ENCODE measurements at regions not wholly inside any gene's neighbourhood (a gene's known extent, or its start where the extent isn't known, plus 50 kb on each side); places are given as distances from the start of the nearest gene placed in this dataset.

- Histone ChIP-seq H3K79me2 (ENCODE audit: insufficient read depth, low read length) (no peaks in the 10 kb centered on the region), H2AFZ (ENCODE audit: low read length) (no peak overlapping the region), H3K27ac (ENCODE audit: extremely low read length, insufficient read depth, low read length) (no peak overlapping the region), H3K4me2 (ENCODE audit: low read depth, low read length) (no peak overlapping the region), H3K4me3 (replicated peaks in 1 of 3; ENCODE audit: insufficient read depth in 1 of 3, low read depth in 2 of 3, low read length in 3 of 3) (no peak overlapping the region), H3K9ac (ENCODE audit: insufficient read depth, low read depth, low read length) (no peak overlapping the region), H4K20me1 (ENCODE audit: insufficient read depth, low read length) (no peaks in the 10 kb centered on the region), H3K9me3 (ENCODE audit: low read length) (no peaks in the 10 kb centered on the region), H3K27me3 (ENCODE audit: control insufficient read depth in 1 of 2, insufficient read depth in 2 of 2, low read length in 2 of 2) (no peaks in the 10 kb centered on the region), H3K4me1 (ENCODE audit: insufficient read depth, low read length) (no peaks in the 10 kb centered on the region), H3K36me3 (replicated peaks in 1 of 2; ENCODE audit: control insufficient read depth in 1 of 2, insufficient read depth in 2 of 2, low read length in 2 of 2) (no peaks in the 10 kb centered on the region)
- DNase-seq (ENCODE audit: low spot score) (no peak), FAIRE-seq (no peak), ATAC-seq (no peak)
- intact Hi-C loops (cut with micrococcal nuclease; ENCODE audit: unreplicated experiment) (no loop called here), in situ Hi-C loops (cut with HindIII; ENCODE audit: extremely low pct_ligation_motif_present, low pct_unique_long_range_greater_than_20kb) (no loop called here)
- WGBS (ENCODE audit: low lambda C conversion rate) = 4% methylated on average over 2 of the region's 2 CpGs
- ChIA-PET POLR2A (no interaction called here), CTCF (ENCODE audit: low intra/inter-chr PET ratio, low total read pairs) (no interaction called here)
- no TSS peak for BruUV-seq (replicated peaks)
- TF ChIP-seq SIN3B (IDR thresholded peaks at IDR 0.05; ENCODE audit: low read length) (no peak), ZNF317 (CRISPR knock-in tag; IDR thresholded peaks at IDR 0.05) (no peak), HIC2 (CRISPR knock-in tag; IDR thresholded peaks at IDR 0.05; ENCODE audit: low read depth) (no peak), TSC22D2 (CRISPR knock-in tag; IDR thresholded peaks at IDR 0.05; ENCODE audit: borderline replicate concordance) (no peak), ZNF282 (IDR thresholded peaks at IDR 0.05; ENCODE audit: partially characterized antibody) (no peak), ELF4 (CRISPR knock-in tag; IDR thresholded peaks at IDR 0.05; ENCODE audit: borderline replicate concordance) (no peak), ZNF609 (CRISPR knock-in tag; IDR thresholded peaks at IDR 0.05; ENCODE audit: borderline replicate concordance) (no peak), CHD2 (IDR thresholded peaks at IDR 0.05; ENCODE audit: low read depth, low read length) (no peak), MTA3 (CRISPR knock-in tag; IDR thresholded peaks at IDR 0.05) (no peak), ZNF124 (CRISPR knock-in tag; IDR thresholded peaks at IDR 0.05) (no peak), PTBP1 (IDR thresholded peaks at IDR 0.05; ENCODE audit: low read depth, low read length, poor library complexity, severe bottlenecking) (no peak), FOXA3 (CRISPR knock-in tag; IDR thresholded peaks at IDR 0.05) (no peak), ZBTB8A (CRISPR knock-in tag; IDR thresholded peaks at IDR 0.05; ENCODE audit: borderline replicate concordance, low read depth) (no peak), IKZF1 (IDR thresholded peaks at IDR 0.05) (no peak), CC2D1A (CRISPR knock-in tag; IDR thresholded peaks at IDR 0.05) (no peak), CAMTA2 (CRISPR knock-in tag; IDR thresholded peaks at IDR 0.05; ENCODE audit: borderline replicate concordance) (no peak), MTF1 (CRISPR knock-in tag; IDR thresholded peaks at IDR 0.05) (no peak)
- TF ChIP-seq, protein P1, sequence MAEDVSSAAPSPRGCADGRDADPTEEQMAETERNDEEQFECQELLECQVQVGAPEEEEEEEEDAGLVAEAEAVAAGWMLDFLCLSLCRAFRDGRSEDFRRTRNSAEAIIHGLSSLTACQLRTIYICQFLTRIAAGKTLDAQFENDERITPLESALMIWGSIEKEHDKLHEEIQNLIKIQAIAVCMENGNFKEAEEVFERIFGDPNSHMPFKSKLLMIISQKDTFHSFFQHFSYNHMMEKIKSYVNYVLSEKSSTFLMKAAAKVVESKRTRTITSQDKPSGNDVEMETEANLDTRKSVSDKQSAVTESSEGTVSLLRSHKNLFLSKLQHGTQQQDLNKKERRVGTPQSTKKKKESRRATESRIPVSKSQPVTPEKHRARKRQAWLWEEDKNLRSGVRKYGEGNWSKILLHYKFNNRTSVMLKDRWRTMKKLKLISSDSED (CRISPR knock-in tag; IDR thresholded peaks at IDR 0.05) = no peak
These were observed 550.8 kb upstream of the TNP1 start for GRCh38 chr2:217410681-217410960.
